ENCODE measurements at regions not wholly inside any gene's neighbourhood (a gene's known extent, or its start where the extent isn't known, plus 50 kb on each side); places are given as distances from the start of the nearest gene placed in this dataset.

GRCh38 chrX:140292961-140293360, 211.9 kb downstream of the SOX3 start:
- Histone ChIP-seq H3K9me2 (no peaks in the 10 kb centered on the region), H3K4me1 (ENCODE audit: control insufficient read depth in 1 of 2, insufficient read depth in 2 of 2, low read depth in 1 of 2, low read length in 1 of 2) (no peaks in the 10 kb centered on the region), H3K9ac (no peak overlapping the region), H3K27ac (ENCODE audit: low read depth in 2 of 2, low read length in 1 of 2) (no peak overlapping the region), H2AFZ (ENCODE audit: low read depth) (no peak overlapping the region), H3F3A (replicated peaks; ENCODE audit: insufficient read depth) (no peaks in the 10 kb centered on the region), H3K4me2 (no peak overlapping the region), H3K27me3 (ENCODE audit: insufficient read depth) (no peaks in the 10 kb centered on the region), H4K20me1 (ENCODE audit: insufficient read depth) (no peaks in the 10 kb centered on the region), H3K9me3 (no peaks in the 10 kb centered on the region), H3K79me2 (ENCODE audit: insufficient read depth) (no peaks in the 10 kb centered on the region), H3K36me3 (replicated peaks in 1 of 2; ENCODE audit: control insufficient read depth in 1 of 2, insufficient read depth in 2 of 2, low read length in 1 of 2) (no peaks in the 10 kb centered on the region), H3K4me3 (ENCODE audit: low read depth in 2 of 2, low read length in 1 of 2) (no peak overlapping the region)
- DNase-seq = no peak
- no peak for TF ChIP-seq RXRA (IDR thresholded peaks at IDR 0.05; ENCODE audit: borderline replicate concordance, low read depth)
- no peak for TF ChIP-seq NRF1 (IDR thresholded peaks at IDR 0.05; ENCODE audit: low read depth, low read length)
- no peak for TF ChIP-seq JUND (IDR thresholded peaks at IDR 0.05)
- WGBS (ENCODE audit: low lambda C conversion rate) = 0% methylated on average over 1 of the region's 1 CpG
- ChIA-PET POLR2A (no interaction called here), CTCF (no interaction called here)

DNA sequence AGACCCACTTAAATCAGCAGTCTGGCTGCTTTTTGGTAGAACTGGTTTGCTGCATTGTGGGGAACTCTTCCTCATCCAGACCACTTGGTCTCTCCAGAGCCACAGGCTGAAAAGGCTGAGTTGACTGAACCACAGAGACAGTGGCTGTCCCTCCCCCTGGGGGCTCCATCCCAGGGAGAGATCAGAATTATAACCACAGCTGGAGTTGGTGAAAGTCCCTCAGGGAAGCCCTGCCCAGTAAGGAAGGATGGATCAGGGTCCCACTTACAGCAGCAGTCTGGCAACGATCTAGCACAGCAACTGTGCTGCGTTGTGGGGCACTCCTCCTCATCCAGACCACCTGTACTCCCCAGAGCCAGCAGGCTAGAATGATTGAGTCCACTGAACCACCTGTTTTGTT, 212.7 kb downstream of the SOX3 start:
- Histone ChIP-seq H2AFZ (ENCODE audit: low read depth) (no peak overlapping the region), H3K9ac (no peak overlapping the region), H3K27me3 (ENCODE audit: insufficient read depth) (no peaks in the 10 kb centered on the region), H3K9me3 (no peaks in the 10 kb centered on the region), H4K20me1 (ENCODE audit: insufficient read depth) (no peaks in the 10 kb centered on the region), H3K4me3 (ENCODE audit: low read depth in 2 of 2, low read length in 1 of 2) (no peak overlapping the region), H3K79me2 (ENCODE audit: insufficient read depth) (no peaks in the 10 kb centered on the region), H3K27ac (ENCODE audit: low read depth in 2 of 2, low read length in 1 of 2) (no peak overlapping the region), H3K4me2 (no peak overlapping the region), H3K4me1 (ENCODE audit: control insufficient read depth in 1 of 2, insufficient read depth in 2 of 2, low read depth in 1 of 2, low read length in 1 of 2) (no peaks in the 10 kb centered on the region), H3K9me2 (no peaks in the 10 kb centered on the region), H3F3A (replicated peaks; ENCODE audit: insufficient read depth) (no peaks in the 10 kb centered on the region), H3K36me3 (replicated peaks in 1 of 2; ENCODE audit: control insufficient read depth in 1 of 2, insufficient read depth in 2 of 2, low read length in 1 of 2) (no peaks in the 10 kb centered on the region)
- ChIA-PET POLR2A (no interaction called here), CTCF (no interaction called here)
- no peak for TF ChIP-seq GABPA (IDR thresholded peaks at IDR 0.05; ENCODE audit: low read depth)
- no peak for TF ChIP-seq FOXJ3 (CRISPR knock-in tag; IDR thresholded peaks at IDR 0.05)
- TF ChIP-seq CTCF (IDR thresholded peaks at IDR 0.05) = no peak
- TF ChIP-seq RXRA (IDR thresholded peaks at IDR 0.05; ENCODE audit: borderline replicate concordance, low read depth) = no peak
- TF ChIP-seq YY1 (IDR thresholded peaks at IDR 0.05; ENCODE audit: low read depth) = no peak
- TF ChIP-seq POLR2AphosphoS5 (IDR thresholded peaks at IDR 0.05; ENCODE audit: low read depth, low read length) = no peak
- no peak for TF ChIP-seq FOXM1 (IDR thresholded peaks at IDR 0.05; ENCODE audit: low read depth)
- no peak for TF ChIP-seq RCOR1 (IDR thresholded peaks at IDR 0.05; ENCODE audit: low read length)
- 0% methylated on average over 1 of the region's 2 CpGs for WGBS (ENCODE audit: low lambda C conversion rate)
- no peak for DNase-seq

- POLR2A ChIA-PET = no interaction called here
Observed at GRCh38 chrX:140274811-140275525, 229.9 kb downstream of the SOX3 start.

More at GRCh38 chrX:140274811-140275525, 229.9 kb downstream of the SOX3 start:
- Histone ChIP-seq H3K27me3 (ENCODE audit: insufficient read depth) (no peaks in the 10 kb centered on the region), H3K9ac (no peak overlapping the region), H3K79me2 (ENCODE audit: insufficient read depth) (no peaks in the 10 kb centered on the region), H3K36me3 (replicated peaks in 1 of 2; ENCODE audit: control insufficient read depth in 1 of 2, insufficient read depth in 2 of 2, low read length in 1 of 2) (no peaks in the 10 kb centered on the region), H4K20me1 (ENCODE audit: insufficient read depth) (no peaks in the 10 kb centered on the region), H3K4me1 (ENCODE audit: control insufficient read depth in 1 of 2, insufficient read depth in 2 of 2, low read depth in 1 of 2, low read length in 1 of 2) (no peaks in the 10 kb centered on the region), H3K4me3 (ENCODE audit: low read depth in 2 of 2, low read length in 1 of 2) (no peak overlapping the region), H3K27ac (ENCODE audit: low read depth in 2 of 2, low read length in 1 of 2) (no peak overlapping the region), H2AFZ (ENCODE audit: low read depth) (no peak overlapping the region), H3K9me3 (no peaks in the 10 kb centered on the region), H3F3A (replicated peaks; ENCODE audit: insufficient read depth) (no peaks in the 10 kb centered on the region), H3K4me2 (no peak overlapping the region), H3K9me2 (no peaks in the 10 kb centered on the region)
- TF ChIP-seq CHD2 (IDR thresholded peaks at IDR 0.05; ENCODE audit: low read length, partially characterized antibody) = no peak
- TF ChIP-seq TCF12 (IDR thresholded peaks at IDR 0.05) = no peak
- no peak for TF ChIP-seq RCOR1 (IDR thresholded peaks at IDR 0.05; ENCODE audit: low read length)
- no peak for TF ChIP-seq FOXJ3 (CRISPR knock-in tag; IDR thresholded peaks at IDR 0.05)
- TF ChIP-seq, protein P1, sequence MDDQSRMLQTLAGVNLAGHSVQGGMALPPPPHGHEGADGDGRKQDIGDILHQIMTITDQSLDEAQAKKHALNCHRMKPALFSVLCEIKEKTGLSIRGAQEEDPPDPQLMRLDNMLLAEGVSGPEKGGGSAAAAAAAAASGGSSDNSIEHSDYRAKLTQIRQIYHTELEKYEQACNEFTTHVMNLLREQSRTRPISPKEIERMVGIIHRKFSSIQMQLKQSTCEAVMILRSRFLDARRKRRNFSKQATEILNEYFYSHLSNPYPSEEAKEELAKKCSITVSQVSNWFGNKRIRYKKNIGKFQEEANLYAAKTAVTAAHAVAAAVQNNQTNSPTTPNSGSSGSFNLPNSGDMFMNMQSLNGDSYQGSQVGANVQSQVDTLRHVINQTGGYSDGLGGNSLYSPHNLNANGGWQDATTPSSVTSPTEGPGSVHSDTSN (IDR thresholded peaks at IDR 0.05) = no peak
- no peak for TF ChIP-seq MAX (IDR thresholded peaks at IDR 0.05; ENCODE audit: low read depth)
- CTCF ChIA-PET = no interaction called here
- 0% methylated on average over 3 of the region's 3 CpGs for WGBS (ENCODE audit: low lambda C conversion rate)
- DNase-seq = no peak

Data from SK-N-SH (cell line).